ENCODE measurements at regions not wholly inside any gene's neighbourhood (a gene's known extent, or its start where the extent isn't known, plus 50 kb on each side); places are given as distances from the start of the nearest gene placed in this dataset.

- no peak for TF ChIP-seq CTCF (conservative IDR thresholded peaks at IDR 0.05)
- no peak for TF ChIP-seq EZH2 (IDR thresholded peaks at IDR 0.05; ENCODE audit: low read depth)
Measured at GRCh38 chr1:177592624-177593023, 377.2 kb downstream of the SEC16B start.

All from PC-9 (cell line).